Islet precursor cell (in vitro differentiated cells): ENCODE measurements at regions not wholly inside any gene's neighbourhood (a gene's known extent, or its start where the extent isn't known, plus 50 kb on each side); places are given as distances from the start of the nearest gene placed in this dataset.

Experiments used
- DNase-seq: peaks from one replicate; pipeline ENCODE4 v3.0.0-alpha.2; 2018

DNA sequence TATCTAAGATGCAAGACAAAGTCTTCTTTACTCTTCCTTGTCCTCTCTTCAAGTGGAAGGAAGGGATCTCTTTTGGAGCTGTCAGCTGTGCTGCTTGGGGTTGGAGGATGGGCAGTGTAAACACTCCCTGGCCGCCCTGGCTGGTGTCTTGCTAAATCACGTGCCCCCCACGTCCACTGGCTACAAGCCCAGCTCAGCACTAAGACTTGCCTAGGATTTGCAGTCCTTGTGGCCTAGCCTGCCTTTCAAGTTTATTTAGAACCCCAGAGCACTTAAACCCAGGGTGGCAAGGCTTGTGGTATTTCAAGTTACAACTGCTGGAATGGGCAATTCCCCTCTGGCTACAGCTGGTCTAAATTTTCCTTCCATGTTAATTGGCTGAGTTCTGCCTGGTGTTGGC, 272.4 kb upstream of the MYO3A start:
- no peak for DNase-seq

DNA sequence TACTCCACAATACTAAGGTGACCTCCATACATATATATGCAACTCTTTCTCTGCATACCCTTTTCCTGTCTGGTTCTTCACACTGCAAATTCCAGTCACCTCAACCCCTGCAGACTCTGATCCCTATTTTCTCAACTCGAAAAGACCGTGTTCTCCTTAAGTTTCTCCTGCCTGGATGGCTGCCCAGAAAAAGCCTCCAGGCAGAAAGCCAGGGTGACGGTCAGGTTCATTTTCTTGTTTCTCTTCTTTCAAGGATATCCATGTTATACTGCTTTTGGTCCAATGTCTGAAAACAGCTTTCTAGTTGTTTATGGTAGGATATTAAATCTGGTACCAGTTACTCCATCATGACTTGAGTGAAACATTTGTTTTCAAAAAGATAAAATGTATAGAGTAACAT, 267.8 kb upstream of the MYO3A start:
- DNase-seq: no peak

DNA sequence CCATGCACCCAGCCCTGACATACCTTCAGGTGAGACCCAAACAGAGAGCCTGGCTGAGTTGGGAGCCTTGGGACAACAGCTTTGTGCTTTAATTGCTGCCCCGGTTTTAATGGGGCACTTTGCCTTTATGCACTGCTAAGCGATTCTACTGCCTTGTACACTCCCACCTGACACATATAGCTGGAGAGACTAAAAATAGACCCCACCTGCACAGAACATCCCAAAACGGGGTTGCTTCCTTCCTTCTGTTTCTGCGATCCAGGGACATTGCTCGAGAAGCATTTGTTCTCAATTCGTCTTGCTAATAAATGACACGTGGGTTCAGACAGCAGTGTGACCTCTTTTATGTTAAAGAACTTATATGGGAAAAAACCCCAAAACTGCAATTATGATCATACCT, 258.8 kb upstream of the MYO3A start:
- DNase-seq: no peak

DNA sequence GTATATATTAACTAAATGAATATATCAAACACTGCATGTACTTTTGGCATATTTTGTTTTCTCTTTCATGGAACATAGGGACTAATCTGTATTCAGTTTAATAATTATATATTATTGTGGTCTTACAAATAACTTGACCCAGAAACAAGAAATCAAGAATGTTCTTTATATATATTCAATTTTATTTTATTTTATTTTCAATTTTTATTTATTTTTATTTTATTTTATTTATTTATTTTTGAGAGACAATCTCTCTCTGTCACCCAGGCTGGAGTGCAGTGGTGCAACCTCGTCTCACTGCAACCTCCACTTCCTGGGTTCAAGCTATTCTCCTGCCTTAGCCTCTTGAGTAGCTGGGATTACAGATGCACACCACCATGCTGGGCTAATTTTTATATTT, 258.4 kb upstream of the MYO3A start:
- DNase-seq: no peak

DNA sequence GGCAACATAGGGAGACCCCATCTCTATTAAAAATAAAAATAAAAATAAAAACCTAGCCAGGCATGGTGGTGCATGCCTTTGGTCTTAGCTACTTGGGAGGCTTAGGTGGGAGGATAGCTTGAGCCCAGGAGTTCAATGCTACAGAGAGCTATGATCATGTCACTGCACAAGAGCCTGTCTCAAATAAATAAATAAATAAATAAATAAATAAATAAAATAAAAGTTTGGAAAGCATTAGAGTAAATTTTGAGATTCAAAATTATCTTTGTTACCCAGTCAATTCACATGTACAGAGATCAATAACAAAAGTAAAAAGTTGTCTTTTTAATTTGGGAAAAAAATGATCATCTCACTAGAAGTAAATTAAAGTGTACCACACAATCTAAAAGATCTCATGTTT, 255.8 kb upstream of the MYO3A start:
- no peak for DNase-seq

DNA sequence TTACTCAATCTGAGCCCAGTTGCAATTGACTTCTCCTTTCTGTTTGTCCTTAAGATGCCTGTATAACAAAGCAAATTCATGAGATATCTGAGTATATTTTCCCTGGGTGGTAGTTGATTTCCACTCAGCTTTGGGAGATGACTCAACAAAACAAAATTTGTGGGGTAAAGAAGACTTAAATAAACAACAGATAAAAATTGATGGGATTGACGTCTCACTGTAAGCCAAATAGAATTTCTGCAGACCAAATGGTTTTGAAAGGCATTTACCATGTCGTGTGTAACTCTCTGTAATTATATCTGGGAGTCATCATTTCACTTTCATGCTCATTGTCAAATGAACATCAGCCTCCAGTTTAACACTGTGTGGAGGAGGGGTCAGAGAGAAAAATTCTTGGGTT, 255.4 kb upstream of the MYO3A start:
- no peak for DNase-seq

DNA sequence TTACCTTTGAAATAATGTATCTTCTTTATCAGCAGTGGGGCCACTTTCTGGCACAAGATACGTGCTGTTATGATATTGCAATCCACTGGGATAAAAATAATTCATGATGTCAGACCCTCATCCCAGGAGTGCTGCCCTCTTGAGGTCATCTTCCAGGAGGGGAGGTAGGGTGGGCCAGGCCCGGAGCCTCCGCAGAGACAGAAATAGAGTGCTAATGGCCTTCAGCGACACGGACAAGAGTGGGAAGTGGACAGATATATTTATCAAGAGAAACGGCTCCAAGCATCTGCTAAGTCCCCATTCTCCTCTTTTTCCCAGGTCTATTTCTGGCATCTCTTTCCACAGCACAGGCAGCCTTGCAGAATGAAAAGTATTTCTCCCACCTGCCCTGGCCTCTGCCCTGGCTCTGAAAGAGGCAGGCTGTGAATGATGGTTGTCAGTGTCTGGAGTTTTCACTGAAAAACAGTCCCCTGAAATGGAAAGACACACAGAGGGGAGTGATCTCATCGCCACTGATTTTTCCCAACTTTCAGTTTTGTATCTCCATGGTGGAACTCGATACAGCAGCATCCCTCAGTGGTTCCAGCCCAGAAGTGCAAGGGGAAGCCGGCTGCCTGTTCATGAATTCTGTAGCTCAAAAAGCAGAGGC, 251.7 kb upstream of the MYO3A start:
- no peak for DNase-seq

DNA sequence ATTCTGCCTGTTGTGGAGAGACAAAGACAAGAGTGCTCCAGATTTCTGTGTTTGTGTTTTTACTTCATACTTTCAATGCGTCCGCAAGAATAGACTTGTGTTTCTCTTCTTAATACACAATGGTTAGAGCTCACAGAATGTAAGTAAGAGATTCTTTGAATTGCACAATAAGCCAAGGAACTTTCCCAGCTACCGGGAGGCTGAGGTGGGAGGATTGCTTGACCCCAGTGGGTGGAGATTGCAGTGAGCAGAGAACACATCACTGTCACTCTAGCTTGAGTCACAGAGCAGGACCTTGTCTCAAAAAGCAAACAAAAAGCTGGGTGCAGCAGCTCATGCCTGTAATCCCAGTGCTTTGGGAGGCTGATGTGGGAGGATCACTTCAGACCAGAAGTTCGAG, 250.7 kb upstream of the MYO3A start:
- no peak for DNase-seq

DNA sequence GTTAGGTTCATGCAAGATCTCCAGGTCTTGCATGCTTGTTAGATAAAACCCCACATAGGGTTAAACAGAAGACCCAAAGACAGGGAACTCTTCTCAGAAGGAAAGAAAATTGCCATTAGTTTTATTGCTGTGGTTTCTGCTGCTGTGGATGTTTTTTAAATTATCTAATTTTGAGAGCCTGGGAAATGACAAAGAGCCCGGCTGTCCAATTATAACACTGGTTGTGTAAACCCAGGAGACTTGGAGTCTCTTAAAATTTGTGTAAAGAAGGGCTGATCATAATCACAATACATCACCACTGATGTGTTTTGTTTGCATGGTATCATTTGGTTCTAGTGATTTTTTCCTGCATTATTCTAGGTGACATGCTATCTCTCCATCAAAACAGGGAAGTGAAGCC, 246.5 kb upstream of the MYO3A start:
- DNase-seq: no peak

DNA sequence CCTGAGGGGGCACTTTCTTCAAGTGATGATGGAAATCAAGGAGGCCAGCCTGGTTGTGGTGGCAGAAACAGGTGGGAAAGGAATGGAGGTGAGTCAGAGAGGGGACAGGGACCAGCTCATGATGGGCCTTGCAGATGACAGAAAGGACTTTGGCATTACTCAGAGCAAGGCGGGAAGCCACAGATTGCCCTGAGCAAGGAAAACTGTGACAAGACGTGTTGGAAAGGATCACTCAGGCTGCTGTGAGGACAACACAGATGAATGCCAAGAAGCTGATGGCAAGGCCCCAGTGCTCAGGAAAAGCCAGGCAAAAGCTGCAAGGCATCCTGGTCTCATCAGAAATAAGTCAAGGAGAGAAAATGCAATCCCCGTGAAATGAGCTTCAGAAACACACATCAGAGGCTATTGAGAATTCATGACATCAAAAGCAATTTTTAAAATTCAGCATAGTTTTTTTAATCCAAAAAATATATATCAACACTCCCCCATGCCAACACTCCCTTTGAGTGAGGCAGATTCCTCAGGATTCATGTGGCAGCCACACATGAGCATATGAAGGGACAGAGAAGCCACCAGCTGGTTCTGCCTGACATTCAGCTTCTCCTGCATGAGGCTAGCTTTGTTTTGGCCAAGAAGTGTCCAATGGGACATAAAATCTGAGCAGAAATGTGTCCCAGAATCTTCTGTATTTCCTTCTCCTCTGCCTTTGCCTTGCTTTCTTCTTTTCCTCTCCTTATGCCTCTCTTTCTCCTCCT, 244.5 kb upstream of the MYO3A start:
- DNase-seq: peak; percentile 88

DNA sequence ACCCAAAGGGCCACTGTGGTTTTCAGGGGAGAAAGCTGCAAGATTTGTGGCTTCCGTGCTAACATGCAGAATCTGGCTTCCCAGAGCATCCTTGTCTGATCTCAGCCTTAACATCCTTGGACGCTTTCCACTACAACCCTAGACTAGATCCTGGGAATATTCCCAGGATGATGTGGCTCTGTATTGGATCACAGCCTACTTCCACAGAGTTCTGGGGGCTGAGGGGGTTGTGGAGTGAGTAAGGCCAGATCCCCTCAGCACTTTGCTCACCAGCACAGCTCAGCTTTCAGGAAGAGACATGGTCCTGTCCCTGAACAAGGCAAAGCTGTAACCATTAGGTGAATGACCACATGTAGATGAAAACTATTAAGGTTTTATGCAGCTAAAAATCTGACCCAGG, 241.3 kb upstream of the MYO3A start:
- no peak for DNase-seq

DNA sequence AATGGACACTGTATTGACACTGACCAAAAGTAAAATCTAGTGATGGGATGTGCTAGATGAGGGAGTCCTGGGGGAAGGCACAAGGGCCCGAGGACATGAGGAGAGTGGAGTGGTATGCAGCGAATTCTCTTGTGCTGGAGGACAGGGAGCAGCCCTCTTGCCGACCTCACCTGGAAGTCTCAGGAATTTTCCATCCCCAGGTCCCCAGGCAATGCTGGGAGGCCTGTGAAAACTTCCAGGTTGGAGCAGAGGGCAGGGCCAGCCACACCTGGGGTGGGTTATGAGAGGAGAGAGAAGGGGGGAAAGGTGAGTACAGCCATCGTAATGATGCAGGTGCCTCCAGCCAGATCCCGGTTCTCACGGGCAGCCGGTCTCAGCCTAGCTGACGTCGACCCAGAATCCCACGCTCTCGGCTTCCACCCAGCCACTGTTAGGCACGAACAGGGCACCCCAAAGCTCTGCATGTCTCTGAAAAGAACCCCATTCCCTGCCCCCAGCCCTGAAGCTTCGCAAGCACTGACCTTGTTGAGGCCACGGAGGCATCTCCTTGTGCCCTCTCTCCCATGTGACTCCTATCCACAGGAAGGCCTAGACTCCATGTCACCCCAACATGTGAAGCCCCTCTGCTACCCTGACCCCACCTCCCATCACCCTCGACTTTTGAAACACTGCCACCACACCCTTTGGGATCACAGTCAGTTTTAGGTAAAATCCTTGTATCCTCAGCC, 239.7 kb upstream of the MYO3A start:
- DNase-seq: peak; percentile 67

DNA sequence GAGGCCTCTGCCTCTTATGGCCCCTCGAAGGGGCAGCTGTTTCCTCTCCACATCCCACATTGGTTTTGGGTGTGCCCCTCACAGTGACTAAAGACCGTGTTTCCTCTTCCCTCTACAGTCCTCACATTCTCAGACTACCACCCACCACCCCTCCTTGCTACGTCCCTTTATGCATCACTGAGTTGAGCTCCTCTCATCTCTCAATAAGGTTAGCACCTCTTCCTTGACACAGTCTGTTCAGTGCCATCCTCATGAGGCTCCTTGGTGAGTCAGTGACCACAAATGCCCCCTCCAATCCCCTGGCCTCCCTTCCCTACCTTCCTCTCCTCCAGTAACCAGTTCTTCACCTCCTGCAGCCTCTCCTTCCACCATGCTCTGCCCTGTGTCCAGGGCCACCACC, 239.1 kb upstream of the MYO3A start:
- DNase-seq: no peak

DNA sequence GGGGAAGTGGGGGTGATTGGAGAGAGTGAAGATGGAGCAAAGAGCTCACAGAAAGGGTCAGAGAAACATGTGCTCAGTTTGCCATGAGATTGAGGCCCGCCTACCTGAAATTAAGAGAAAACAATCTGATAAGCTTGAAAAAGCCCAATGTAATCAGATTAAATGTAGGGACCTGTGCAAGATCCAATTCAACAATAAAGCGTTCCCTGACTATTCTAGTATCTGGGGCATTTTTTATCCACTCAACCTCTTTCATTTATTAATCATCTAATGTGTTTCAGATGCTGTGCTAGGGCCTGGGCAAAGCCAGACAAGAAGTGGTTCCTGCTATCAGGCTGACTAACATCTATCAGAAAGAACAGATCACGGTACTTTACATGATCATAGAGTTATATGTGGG, 238.4 kb upstream of the MYO3A start:
- DNase-seq: no peak

DNA sequence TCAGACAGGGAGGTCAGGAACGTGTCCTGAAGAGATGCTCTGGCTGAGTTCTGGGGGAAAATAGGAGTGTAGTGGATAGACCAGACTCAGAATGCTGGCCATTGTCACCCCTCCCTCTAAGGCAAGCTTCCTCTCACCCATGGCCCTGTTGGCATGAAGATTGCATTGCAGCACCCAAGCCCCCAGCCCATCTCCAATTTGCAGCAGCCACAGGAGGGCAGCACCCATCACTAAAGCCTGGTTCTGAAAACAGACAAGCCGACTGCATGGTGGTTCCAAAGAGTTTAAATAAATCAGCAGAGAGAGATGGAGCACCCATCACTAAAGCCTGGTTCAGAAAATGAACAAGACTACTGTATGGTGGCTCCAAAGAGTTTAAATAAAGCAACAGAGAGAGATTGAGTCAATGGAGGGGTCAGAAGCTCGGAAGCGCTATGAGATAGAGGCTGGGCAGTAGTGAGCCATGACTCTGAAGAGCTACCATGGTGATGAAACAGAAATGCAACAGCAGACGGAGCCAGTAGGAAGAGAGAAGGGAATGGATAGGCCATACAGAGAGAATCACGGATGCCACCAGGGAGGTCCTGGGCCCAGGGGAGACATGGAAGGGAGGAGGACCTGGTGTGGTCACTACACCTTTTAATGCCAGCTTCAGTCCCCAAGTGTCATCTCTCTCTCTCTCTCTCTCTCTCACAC, 237.9 kb upstream of the MYO3A start:
- no peak for DNase-seq

DNA sequence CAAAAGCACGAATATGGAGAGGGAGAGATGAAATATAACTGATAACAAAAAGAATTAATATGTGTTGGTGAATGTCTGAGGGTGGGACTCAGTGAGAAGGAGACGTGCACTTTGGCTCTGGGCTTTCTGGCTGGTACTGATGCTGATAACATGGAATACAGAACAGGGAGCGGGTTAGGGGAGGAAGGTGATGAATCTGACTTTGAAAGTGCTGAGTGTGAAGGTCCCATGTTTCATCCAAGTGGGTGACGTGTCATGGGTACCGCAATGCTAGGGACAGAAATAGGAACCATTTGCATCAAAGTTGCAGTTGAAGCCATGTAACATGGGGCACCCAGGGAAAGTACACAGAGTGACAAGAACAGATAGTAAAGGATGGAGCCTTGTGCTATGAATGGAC, 236.6 kb upstream of the MYO3A start:
- DNase-seq: no peak

DNA sequence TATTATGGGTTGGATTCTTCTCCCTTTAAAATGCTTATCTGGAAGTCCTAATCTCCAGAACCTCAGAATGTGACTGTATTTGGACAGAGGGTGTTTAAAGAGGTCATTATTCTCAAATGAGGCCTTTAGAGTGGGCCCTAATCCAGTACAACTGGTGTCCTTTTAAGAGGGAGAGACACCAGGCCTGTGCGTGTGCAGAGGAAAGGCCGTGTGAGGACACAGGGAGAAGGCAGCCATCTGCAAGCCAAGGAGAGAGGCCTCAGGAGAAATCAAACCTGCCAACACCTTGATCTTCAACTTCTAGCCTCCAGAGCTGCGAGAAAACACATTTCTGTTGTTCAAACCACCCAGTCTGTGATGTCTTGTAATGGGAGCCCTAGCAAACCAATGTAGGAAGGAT, 235.4 kb upstream of the MYO3A start:
- no peak for DNase-seq

DNA sequence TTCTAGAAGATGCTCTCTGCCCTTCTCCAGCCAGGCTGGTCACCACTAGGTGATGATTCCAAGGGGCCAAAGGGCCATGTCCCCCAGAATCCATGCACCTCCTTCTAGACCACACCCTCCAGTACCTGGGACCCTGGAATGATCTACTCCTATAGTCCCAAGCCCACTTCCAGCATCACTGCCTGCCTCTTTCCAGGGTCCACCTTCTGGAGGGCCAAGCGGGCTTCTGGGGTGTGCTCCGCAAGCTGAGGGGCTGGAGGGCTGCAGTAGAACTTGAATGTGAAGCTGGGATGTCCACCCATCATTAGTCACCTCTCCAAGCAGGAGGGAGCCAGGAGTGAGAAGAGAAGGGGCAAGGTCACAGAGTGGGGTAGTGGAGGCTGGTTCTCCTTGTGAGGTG, 234.4 kb upstream of the MYO3A start:
- no peak for DNase-seq

DNA sequence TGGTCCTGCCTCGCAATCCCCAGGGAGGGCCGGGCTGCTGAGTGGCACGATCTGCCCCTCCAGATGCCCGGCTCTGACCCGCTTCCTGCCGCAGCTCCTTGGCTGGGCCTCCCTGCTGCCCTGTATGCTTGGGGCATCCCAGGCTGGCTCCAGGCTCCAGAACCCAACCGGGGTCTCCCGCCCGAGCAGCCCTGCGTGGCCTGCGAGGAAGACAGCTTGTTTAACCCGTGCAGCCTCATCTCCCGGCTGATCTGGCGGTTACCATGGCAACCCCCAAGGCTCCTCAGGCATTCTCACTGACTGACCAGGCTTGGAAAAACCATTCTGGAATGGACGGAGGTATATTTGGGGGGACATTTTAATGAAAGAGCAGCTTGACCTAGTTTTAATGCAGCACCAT, 232.4 kb upstream of the MYO3A start:
- DNase-seq: no peak

DNA sequence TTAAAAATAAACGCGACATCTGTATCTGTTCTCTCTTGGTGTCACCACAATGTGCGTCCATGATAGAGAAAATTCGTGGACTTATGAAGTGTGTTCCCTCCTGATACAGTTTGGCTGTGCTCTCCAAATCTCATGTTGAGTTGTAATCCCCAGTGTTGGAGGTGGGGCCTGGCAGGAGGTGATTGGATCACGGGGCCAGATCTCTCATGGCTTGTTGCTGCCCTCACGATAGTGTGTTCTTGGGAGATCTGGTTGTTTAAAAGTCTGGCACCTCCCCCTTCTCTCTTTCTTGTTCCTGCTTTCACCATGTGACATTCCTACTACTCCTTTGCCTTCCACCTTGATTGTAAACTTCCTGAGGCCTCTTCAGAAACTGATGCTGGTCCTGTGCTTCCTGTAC, 229.4 kb upstream of the MYO3A start:
- DNase-seq: peak; percentile 58

DNA sequence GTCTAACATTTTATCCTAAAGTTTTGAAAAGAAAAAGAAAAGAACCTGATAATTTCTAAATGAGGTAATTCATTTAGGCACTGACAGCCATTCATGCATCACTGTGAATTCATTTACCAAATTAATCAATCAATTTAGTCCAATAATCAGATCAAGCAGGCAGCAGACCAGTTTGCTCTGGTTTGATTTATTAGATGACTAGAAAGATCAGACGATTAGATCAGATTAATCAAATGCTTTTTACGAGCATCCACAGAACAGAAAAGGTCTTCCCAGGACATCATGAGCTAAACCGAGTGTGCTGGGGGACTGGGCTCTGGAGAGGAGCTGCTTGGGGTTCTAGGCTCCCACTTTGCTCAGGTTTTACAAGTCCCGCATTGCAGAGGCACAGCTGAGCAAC, 226.5 kb upstream of the MYO3A start:
- no peak for DNase-seq

DNA sequence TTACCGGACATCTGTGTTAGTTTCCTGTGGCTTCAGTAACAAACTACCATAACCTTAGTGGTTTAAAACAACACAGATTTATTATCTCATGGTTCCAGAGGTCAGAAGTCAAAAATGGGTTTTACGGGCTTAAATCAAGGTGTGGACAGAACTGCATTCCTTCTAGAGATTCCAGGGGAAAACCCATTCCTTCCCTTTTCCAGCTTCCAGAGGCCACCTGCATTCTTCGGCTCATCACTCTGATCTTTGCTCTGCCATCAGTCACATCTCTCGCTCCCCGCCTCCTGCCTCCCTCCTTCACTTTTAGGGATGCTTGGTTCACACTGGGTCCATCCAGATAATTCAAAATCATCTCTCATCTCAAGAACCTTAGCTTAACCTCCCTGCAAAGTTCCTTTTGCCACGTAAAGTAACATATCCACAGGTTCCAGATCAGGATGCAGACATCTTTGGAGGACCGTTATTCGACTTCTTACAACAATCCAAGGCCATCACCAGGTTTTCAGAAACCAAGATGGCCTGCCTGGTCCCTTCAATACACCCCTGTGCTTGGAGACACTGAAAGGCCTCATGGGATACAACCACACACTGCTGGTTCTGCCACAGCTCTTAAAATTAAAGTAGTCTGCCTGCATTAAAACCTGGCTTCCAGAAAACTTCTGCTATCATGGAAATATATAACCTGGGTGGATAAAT, 225.9 kb upstream of the MYO3A start:
- DNase-seq: peak; percentile 53

DNA sequence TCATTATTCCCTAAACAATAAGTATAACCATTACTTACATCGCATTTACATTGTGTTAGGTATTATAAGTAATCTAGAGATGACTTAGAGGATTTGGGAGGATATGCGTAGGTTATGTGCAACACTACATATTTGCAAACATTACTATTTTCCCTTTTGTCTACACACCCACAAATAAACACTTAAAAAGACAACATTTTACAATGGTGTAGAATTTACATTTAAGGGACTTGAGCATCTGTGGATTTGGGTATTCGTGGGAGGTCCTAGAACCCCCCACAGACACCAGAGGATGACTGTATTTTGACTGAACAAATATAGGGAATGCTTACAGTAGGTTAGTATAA, 220.2 kb upstream of the MYO3A start:
- DNase-seq: no peak
